ENCODE measurements at regions not wholly inside any gene's neighbourhood (a gene's known extent, or its start where the extent isn't known, plus 50 kb on each side); places are given as distances from the start of the nearest gene placed in this dataset.

DNA sequence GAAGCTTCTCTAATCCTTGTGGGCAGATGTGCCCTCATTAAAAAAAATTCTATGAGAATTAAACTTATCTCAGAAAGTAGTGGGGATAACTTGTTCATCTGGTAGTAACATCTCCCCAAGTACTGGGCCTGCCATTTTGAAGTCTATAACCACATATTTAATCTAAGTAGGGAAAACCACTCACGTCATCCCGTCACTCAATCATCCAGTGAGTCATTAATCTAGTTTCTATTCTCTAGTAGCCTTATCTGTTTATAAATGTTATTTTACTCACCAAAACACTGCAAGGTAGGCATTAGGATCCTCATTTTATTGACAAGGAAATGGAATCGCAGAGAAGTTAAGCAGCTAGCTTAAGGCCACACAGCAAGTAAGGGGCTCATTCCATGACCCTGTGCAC lies 221.9 kb downstream of the ATG4C start:
- no peak for DNase-seq (ENCODE audit: extremely low read depth, insufficient read length)
- no peak overlapping the region for H3K4me3 ChIP-seq (replicated peaks; ENCODE audit: low read depth, low read length)
- TF ChIP-seq, protein P1, sequence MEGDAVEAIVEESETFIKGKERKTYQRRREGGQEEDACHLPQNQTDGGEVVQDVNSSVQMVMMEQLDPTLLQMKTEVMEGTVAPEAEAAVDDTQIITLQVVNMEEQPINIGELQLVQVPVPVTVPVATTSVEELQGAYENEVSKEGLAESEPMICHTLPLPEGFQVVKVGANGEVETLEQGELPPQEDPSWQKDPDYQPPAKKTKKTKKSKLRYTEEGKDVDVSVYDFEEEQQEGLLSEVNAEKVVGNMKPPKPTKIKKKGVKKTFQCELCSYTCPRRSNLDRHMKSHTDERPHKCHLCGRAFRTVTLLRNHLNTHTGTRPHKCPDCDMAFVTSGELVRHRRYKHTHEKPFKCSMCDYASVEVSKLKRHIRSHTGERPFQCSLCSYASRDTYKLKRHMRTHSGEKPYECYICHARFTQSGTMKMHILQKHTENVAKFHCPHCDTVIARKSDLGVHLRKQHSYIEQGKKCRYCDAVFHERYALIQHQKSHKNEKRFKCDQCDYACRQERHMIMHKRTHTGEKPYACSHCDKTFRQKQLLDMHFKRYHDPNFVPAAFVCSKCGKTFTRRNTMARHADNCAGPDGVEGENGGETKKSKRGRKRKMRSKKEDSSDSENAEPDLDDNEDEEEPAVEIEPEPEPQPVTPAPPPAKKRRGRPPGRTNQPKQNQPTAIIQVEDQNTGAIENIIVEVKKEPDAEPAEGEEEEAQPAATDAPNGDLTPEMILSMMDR (IDR thresholded peaks at IDR 0.05; ENCODE audit: insufficient read depth, low read length, poor library complexity, severe bottlenecking), result no peak
- H3K36me3 ChIP-seq (ENCODE audit: control insufficient read depth, insufficient read depth, low read length), result no peaks in the 10 kb centered on the region
- H3K27me3 ChIP-seq (replicated peaks; ENCODE audit: control insufficient read depth, insufficient read depth, low read length), result no peaks in the 10 kb centered on the region

DNA sequence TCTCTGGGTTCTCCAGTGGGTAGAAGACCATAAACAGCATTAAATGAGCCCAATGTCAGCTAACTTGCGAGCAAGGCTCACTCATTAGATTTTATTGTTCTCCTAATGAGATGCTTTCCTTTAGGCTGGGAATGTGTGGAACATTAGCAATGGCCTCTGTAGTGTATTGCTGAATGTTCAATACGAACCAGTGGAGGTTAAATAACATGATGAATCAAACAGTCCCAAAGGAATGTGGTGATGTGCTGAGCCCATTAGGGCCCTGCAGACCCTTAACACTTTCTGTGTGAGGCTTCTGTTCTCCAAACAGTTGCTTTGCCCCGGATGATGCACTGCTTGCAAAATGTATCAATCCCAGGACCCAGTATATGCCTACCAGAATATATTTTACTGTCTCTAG lies 225.5 kb downstream of the ATG4C start:
- DNase-seq (ENCODE audit: extremely low read depth, insufficient read length), result no peak
- no peaks in the 10 kb centered on the region for H3K27me3 ChIP-seq (replicated peaks; ENCODE audit: control insufficient read depth, insufficient read depth, low read length)
- no peaks in the 10 kb centered on the region for H3K36me3 ChIP-seq (ENCODE audit: control insufficient read depth, insufficient read depth, low read length)
- TF ChIP-seq, protein P1 (IDR thresholded peaks at IDR 0.05; ENCODE audit: insufficient read depth, low read length, poor library complexity, severe bottlenecking), result no peak
- H3K4me3 ChIP-seq (replicated peaks; ENCODE audit: low read depth, low read length), result no peak overlapping the region

DNA sequence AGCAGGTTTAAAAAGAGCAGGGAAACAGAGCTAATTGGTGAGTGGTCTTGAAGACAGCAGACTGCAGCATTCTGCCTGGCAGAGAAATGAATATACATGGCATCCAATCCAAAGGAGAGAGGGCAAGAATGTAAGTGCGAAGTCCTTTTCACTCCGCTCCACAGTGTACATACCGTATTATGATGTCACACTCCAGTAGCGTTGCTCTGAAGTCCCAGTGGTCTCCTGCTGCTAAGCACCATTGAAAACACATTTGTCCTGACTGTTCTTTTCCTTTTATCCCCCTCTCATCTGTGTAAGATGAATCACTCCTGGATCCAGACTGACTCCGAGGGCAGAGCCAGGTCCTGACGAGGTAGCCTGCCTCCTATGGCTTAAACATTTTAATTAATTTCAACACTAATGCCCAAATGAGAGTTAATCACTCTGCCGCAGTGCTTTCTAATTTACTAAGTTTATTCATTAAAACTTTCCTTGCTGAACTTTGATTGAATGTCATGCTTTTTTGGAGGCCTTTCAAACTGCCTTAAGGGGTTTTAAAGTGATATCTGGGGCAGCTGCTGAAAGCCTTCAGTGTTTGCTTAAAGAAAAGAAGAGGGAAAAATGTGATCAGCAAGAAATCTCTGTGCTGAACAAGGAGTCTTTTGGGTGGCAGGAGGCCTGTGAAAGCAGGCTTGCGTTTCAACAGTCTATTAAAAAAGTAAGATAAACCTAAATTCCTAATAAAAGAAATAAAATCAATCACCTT lies 227.2 kb downstream of the ATG4C start:
- TF ChIP-seq, protein P1 (IDR thresholded peaks at IDR 0.05; ENCODE audit: insufficient read depth, low read length, poor library complexity, severe bottlenecking), result no peak
- no peak for DNase-seq (ENCODE audit: extremely low read depth, insufficient read length)
- Histone ChIP-seq H3K4me3 (replicated peaks; ENCODE audit: low read depth, low read length) (no peak overlapping the region), H3K36me3 (ENCODE audit: control insufficient read depth, insufficient read depth, low read length) (no peaks in the 10 kb centered on the region), H3K27me3 (replicated peaks; ENCODE audit: control insufficient read depth, insufficient read depth, low read length) (no peaks in the 10 kb centered on the region)

DNA sequence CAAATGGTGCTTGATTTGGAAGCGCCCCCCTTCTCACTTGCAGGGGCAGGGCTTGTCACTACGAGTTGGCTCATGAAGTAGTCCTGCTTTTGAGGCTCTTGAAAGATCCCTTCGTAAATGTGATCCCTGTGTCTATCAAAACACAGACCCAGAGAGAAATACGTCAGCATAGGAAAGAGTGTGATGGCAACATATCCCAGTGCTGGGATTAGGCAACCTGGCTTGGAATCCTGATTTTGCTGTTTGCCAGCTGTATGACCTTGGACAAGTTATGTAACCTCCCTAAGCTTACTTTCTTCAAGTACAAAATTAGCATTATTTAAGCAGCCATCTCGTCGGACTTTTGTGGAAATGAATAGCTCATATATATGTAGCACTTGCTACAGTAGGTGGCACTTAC lies 228.4 kb downstream of the ATG4C start:
- Histone ChIP-seq H3K36me3 (ENCODE audit: control insufficient read depth, insufficient read depth, low read length) (no peaks in the 10 kb centered on the region), H3K4me3 (replicated peaks; ENCODE audit: low read depth, low read length) (no peak overlapping the region), H3K27me3 (replicated peaks; ENCODE audit: control insufficient read depth, insufficient read depth, low read length) (no peaks in the 10 kb centered on the region)
- TF ChIP-seq, protein P1 (IDR thresholded peaks at IDR 0.05; ENCODE audit: insufficient read depth, low read length, poor library complexity, severe bottlenecking), result no peak
- no peak for DNase-seq (ENCODE audit: extremely low read depth, insufficient read length)

DNA sequence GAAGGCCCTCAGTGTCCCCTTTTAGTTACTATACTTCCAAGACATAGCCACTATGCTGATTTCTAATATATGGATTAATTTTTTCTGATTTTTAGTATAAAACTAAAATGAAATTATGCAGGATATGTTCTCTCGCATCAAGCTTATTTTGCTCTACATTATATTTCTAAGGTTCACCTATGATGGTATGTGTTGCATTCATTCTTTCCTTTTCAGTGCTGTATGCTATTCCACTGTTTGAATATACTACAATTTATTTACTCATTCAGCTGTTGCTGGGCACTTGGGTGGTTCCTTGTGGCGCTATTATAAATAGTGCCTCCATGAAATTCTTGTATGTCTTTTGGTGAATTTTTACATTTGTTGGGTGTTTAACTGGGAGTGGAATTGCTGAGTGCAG lies 230.3 kb downstream of the ATG4C start:
- Histone ChIP-seq H3K36me3 (ENCODE audit: control insufficient read depth, insufficient read depth, low read length) (no peaks in the 10 kb centered on the region), H3K27me3 (replicated peaks; ENCODE audit: control insufficient read depth, insufficient read depth, low read length) (no peaks in the 10 kb centered on the region), H3K4me3 (replicated peaks; ENCODE audit: low read depth, low read length) (no peak overlapping the region)
- no peak for DNase-seq (ENCODE audit: extremely low read depth, insufficient read length)
- TF ChIP-seq, protein P1 (IDR thresholded peaks at IDR 0.05; ENCODE audit: insufficient read depth, low read length, poor library complexity, severe bottlenecking), result no peak

DNA sequence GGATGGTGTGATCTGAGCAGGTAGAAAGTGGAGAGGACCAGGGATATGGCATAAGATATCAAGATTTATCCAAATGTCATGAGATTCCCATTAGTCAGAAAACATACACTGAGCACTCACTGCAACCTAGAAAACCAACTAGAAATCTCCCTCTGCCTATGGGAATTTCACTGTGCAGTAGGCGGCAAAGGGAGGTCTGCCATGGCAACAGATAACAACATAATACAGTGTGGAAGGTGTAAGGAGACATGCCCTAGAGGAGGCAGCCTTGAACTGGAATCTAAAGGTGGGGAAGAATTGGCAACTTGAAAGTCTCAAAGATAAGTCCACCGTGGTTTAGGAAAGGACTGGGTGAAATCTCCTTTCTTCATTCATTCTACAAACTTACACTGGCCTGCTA lies 238.4 kb downstream of the ATG4C start:
- H3K36me3 ChIP-seq (ENCODE audit: control insufficient read depth, insufficient read depth, low read length), result no peaks in the 10 kb centered on the region
- no peaks in the 10 kb centered on the region for H3K27me3 ChIP-seq (replicated peaks; ENCODE audit: control insufficient read depth, insufficient read depth, low read length)
- TF ChIP-seq, protein P1 (IDR thresholded peaks at IDR 0.05; ENCODE audit: insufficient read depth, low read length, poor library complexity, severe bottlenecking), result no peak
- DNase-seq (ENCODE audit: extremely low read depth, insufficient read length), result no peak
- no peak overlapping the region for H3K4me3 ChIP-seq (replicated peaks; ENCODE audit: low read depth, low read length)

All from GM06990 (cell line).